GM18498 (cell line): ENCODE measurements at regions not wholly inside any gene's neighbourhood (a gene's known extent, or its start where the extent isn't known, plus 50 kb on each side); places are given as distances from the start of the nearest gene placed in this dataset.
"Not testable (repeated sequence)": the region's sequence is repeated elsewhere in the genome, so short reads cannot be mapped to it uniquely, and the experiment has no call there.

Experiments used
- ATAC-seq: cut with Tn5 transposase; IDR thresholded peaks from one replicate; pipeline ENCODE4 v1.9.1; 2021; ENCODE audit warnings: mild to moderate bottlenecking, moderate library complexity; ENCODE audit not compliant: unreplicated experiment

DNA sequence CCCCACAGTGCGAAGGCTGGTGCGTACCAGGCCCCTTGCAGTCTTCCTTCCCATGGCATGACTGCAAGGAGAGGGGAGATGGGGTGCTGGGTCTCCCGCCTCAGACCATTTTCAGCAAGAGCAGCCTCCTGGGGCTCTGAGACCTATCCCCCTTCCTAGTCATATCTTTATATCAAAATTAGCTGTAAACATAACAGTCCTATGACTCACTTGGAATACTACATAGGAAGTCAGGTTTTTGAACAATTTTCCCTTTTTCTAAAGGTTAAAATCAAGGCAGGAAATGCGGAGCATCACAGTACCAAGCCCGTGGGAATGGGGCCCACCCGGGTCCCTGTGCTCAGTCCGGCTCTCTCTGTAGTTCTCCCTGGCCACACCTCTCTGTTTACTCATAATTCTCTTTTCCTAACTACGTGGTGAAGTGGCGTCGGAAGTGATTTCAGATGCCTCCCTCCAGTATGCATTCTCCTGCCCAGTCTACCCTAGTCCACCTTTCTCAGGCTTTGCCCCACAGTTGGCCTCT is 109.8 kb upstream of the TMEM170B start:
- ATAC-seq, result no peak

DNA sequence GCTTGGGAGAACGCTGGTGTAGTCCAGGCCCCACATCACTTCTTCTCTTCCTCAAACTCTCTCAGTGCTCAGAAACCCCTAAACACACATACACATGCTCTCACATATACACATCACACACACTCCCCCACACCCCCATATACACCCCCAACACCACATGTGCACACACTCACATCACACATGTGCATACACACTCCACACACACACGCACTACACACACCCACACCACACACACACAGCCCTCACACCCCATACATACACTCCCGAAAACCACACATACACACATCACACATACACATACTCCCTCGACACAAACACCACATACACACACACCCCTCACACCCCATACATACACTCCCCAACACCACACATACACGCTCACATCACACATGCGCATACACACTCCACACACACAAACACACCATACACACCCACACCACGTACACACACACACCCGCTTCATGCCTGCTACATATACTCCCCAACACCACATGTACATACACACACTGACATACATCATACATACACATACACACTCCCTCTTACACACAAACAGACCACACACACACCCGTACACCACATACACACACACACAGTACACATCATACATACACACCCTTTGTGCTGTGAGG is 110.3 kb upstream of the TMEM170B start:
- no peak for ATAC-seq

DNA sequence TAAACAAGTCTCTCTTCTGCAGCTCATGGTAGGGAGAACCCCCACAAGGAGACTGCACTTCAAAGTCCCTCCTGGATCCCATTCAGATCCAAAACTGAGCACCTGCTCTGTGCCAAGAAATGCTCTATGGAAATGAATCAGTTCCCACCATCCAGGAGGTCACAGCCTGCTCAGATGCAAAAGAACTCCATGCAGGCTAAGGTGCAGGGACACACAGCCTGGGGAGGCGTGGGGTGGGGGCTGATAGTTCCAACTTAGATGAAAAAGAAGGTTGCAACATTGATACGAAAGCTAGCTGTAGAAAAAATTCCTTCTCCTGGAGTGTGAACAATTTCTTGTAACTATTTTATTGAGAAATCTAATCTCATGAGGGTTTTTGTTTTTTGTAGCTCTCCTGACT is 111.0 kb upstream of the TMEM170B start:
- no peak for ATAC-seq

DNA sequence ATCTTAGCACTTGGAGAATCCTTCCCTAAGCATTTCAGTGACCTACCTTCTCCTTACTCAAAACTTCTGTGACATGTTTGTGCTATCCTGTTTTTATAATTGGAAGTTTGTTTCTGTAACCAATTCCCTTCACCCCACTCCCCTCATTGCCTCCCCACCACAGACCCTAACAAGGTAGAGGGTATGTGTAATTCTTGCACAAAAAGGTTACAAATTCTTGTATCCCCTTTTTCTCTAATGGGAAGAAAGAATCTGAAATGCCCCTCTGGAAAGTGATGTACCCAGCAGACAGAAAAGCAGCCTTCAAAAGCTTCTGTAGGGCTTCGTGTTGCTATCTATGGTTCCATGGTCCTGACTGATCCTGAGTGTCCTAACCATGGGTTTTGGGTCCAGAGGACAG is 111.7 kb upstream of the TMEM170B start:
- ATAC-seq, result no peak

DNA sequence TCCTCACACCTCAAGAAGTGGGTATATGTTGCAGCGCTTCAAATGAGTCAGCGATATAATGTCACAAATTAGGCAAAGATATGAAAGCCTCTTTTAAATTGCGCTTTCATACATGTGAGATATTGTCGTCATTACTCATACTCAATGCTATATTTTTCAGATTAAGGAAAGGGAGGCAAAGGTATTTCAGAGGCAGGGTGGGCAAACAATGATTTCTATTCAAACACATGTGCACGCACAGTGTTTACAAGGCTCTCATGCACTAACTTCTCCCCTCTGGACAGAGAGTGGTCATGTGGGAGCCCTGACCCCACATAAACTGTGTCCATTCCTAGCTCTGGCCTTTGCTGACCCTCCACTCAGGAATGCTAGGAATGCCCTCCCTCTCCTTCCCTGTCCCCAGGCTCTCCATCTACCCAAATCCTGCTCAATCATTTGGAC is 112.1 kb upstream of the TMEM170B start:
- ATAC-seq, result no peak

DNA sequence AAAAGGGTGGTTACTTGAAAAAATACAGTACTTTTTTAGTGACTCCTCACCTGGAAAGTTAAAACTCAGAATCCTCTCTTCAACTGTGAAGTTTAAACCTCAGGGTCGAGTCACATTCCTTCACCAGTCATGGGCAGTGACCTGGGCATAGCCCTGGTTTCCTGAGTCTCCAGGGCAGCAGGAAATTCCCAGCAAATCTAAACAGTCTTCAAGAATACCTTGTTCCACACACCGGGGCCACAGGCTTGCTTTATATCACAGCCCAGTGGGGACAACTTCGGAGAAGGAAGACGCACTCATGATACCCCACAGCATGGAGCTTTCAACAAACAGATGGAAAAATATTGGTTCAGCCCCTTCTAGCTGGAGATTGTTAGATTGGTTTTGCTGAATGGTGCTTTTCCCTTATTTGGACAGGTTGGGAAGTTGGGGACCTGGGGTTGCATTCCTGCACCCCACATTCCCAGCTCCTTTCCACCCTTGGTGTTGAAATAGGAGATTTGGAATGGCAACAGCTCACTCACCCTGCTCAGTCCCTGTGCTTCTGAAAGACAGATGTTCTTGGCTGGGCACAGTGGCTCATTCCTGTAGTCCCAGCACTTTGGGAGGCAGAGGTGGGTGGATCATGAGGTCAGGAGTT is 113.0 kb upstream of the TMEM170B start:
- no peak for ATAC-seq

GRCh38 chr6:11423667-11424066 is 113.9 kb upstream of the TMEM170B start:
- no peak for ATAC-seq

DNA sequence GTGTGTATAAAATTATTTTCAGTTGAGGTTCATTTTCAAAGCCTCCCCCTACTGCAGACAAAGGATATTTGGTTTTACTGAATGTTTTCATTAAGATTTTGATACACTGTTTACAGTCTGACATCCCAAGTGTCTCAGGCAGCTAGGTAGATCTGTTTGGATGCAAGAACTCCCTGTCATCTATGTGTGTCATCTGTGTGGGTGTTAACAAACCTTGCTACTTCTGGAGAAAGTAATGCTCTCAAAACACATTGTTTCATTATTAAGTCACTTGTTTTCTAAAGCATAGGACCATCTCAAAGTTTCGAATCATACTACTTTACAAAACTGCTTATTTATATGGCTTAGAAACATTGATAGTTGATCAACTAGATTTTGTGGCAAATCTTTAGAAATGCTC is 114.5 kb upstream of the TMEM170B start:
- no peak for ATAC-seq

- ATAC-seq, result no peak
Observed at GRCh38 chr6:11419763-11420453, 117.6 kb upstream of the TMEM170B start.

DNA sequence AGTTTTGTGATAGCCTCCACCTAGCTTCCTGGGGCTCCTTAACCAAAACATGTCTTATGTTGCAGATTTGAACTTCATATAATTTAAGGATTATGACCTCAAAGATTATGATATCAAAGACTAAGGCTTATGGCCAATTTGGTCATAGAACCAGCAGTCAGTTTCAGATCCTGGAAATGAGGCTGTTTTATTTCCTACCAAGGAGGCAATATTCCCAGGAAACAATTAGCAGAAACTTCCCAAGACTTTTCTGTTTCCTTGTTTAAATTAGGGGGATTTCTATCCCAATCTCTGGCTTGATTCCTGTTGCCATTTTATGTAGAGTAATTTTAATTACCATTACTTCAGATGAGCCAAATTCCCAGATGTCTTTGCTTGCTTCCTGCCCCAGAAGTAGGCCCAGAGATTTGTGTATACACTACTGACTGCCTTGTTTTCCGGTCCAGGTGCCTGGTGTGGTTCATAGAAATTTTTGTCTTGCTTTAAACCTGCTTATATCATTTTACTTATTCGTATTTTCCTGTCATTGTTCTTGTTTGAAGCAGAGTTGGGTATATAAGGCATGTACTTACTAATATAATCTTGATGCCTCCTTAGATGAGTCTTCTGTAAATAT is 119.2 kb upstream of the TMEM170B start:
- no peak for ATAC-seq

GRCh38 chr6:11416936-11417576 is 120.5 kb upstream of the TMEM170B start:
- no peak for ATAC-seq

DNA sequence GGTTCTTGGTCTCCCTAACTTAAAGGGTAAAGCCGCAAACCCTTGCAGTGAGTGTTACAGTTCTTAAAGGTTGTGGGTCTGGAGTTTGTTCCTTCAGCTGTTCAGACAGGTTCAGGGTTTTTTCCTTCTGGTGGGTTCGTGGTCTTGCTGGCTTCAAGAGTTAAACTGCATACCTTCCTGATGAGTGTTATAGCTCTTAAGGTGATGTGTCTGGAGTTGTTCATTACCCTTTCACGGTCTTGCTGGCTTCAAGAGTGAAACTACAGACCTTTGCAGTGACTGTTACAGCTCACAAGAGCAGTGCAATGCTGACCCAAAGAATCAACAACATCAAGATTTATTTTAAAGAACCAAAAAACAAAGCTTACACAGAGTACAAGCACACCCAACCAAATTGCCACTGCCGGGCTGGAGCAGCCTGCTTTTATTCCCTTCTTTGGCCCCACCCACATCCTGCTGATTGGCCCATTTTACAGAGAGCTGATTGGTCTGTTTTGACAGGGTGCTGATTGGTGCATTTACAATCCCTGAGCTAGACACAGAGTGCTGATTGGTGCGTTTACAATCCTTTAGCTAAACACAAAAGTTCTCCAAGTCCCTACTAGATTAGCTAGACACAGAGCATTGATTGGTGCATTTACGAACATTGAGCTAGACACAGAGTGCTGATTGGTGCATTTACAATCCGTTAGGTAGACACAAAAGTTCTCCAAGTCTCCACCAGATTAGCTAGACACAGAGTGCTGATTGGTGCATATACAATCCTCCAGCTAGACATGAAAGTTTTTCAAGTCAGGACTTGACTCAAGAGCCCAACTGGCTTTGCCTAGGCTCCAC is 121.2 kb upstream of the TMEM170B start:
- not testable (repeated sequence) for ATAC-seq

GRCh38 chr6:11415557-11415956 is 122.0 kb upstream of the TMEM170B start:
- no peak for ATAC-seq

DNA sequence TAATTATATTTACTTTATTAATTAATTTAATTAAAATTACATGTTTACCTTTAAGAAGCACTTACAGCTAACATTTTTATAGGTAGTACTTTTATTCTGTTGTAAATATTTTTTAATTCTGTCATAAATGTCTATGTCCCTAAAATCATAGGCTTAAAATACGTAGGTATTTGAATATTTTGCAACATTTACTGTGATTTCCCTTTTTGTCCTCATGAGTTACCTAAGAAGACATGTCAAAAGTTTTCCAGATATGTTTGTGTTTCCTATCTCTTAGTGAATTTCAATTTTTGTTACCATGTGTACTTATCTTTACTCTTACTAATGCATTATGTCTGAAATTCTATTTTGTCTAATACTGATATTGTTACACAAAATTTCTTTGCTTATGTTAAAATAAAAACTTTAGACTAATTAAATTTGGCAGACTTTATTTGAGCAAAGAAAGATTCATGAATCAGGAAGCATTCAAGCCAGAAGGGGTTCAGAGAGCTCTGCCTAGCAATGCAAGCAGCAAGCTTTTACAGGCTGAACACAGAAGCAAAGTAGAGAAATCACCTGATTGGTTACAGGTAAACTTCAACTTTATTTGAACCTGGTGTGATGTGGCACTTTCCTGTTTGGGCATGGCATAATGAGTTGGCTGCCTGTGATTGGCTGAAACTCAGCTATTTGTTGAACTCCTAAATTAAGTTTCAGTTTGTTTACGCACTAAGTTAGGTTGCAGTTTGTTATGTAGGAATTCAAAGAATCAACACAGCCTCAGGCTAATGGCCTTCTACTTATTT is 123.2 kb upstream of the TMEM170B start:
- ATAC-seq, result peak; percentile 55

GRCh38 chr6:11413728-11414127 is 123.8 kb upstream of the TMEM170B start:
- ATAC-seq, result no peak

DNA sequence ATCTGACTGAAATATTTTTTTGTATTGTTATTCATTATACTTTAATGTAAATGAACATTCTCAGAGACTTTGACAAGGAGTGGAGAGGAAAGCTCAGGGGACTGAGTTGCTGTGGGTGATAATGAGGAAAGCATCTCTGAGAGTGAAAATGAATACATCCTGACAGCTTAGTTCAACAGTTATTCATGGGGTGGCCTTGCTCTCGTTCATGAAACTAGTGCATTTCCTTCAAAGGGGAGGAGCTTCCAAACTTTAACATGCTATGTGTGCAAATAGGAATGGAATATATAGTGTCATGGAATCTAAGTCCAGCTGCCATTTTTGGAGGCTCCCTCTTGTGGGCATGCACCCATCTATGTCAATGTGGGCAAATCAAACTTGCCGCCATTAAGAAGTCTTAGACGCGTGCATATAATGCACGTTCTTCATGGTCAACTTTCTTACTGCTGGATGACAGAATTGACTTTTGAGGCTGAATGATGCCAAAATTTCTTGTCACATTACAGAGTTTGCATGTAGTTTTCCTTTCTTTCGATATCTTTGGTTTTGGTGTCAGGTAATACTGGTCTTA is 124.3 kb upstream of the TMEM170B start:
- ATAC-seq, result no peak

DNA sequence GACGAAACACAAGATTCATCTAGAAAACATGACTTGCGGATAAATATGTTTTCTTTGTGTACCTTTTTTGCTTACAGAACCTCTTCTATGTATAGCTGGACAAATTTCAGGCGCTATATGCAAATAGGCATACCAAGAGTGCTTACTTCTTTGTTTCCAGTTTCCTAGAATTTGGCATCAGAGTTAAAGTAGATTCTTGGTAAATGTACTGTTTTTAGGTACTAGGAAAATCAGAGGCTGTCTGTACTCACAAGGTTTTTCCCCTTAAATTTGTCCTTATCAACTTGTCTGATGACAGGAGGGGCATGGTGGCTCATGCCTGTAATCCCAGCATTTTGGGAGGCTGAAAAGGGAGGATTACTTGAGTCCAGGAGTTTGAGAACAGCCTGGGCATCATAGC is 124.9 kb upstream of the TMEM170B start:
- ATAC-seq, result no peak

GRCh38 chr6:11412011-11412424 is 125.5 kb upstream of the TMEM170B start:
- ATAC-seq, result no peak

DNA sequence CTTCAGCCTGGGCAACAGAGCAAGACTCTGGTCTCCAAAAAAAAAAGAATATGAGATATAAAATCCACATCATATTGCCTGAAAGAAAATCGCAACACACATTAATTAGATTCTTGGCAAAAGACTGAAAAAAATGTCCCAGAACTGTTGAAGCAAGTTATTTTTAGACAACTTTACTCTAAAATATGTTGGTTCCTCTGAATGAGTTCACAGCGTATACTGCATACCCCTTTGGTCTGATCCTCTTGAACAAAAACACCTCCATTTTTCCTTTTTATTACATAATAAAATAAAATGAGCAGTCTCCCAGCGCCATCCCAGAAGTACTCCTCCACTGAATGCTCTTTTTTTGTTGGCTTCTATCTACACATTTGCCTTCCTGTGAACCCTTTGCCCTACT is 126.0 kb upstream of the TMEM170B start:
- no peak for ATAC-seq
